ENCODE measurements at regions not wholly inside any gene's neighbourhood (a gene's known extent, or its start where the extent isn't known, plus 50 kb on each side); places are given as distances from the start of the nearest gene placed in this dataset.

- Histone ChIP-seq H2AFZ (ENCODE audit: control insufficient read depth, low read depth, low read length) (no peak overlapping the region), H3K36me3 (ENCODE audit: control insufficient read depth in 2 of 2, insufficient read depth in 2 of 2, low read length in 1 of 2) (no peaks in the 10 kb centered on the region), H3K4me2 (ENCODE audit: control insufficient read depth, insufficient read depth) (no peak overlapping the region), H4K20me1 (ENCODE audit: control insufficient read depth, insufficient read depth) (no peaks in the 10 kb centered on the region), H3K9ac (ENCODE audit: control insufficient read depth, insufficient read depth, low read length) (no peak overlapping the region), H3K27me3 (replicated peaks in 1 of 2; ENCODE audit: control insufficient read depth in 2 of 2, insufficient read depth in 2 of 2, low read length in 1 of 2) (no peaks in the 10 kb centered on the region), H3K4me1 (ENCODE audit: control insufficient read depth, insufficient read depth, low read length) (no peaks in the 10 kb centered on the region), H3K79me2 (ENCODE audit: control insufficient read depth, insufficient read depth, low read length) (no peaks in the 10 kb centered on the region), H3K27ac (ENCODE audit: control insufficient read depth, insufficient read depth) (no peak overlapping the region), H3K9me3 (replicated peaks; ENCODE audit: control insufficient read depth, insufficient read depth, low read length) (no peaks in the 10 kb centered on the region), H3K4me3 (no peak overlapping the region)
- intact Hi-C loops (cut with micrococcal nuclease; ENCODE audit: unreplicated experiment): no loop called here
- DNase-seq (ENCODE audit: low read depth, low spot score): no peak
- ChIA-PET CTCF (interaction anchor here (0.9 to 1.6 kb wide), 3 partner anchors 10 to 25 kb away, joined by 3 read pairs; no protein-coding TSS in a partner anchor), RAD21 (ENCODE audit: unreplicated experiment) (interaction anchor here (1.1 kb wide), 1 partner anchor 13 kb away, joined by 3 read pairs; no protein-coding TSS in a partner anchor), POLR2A (no interaction called here), SMC1A (ENCODE audit: uncharacterized antibody, unreplicated experiment) (no interaction called here)
- TF ChIP-seq SPI1 (IDR thresholded peaks at IDR 0.05; ENCODE audit: borderline replicate concordance, insufficient read depth, low read depth, low read length) (0 out of 2 replicates have a peak, but pooled peaks have one; percentile 40), KDM1A (IDR thresholded peaks at IDR 0.05; ENCODE audit: borderline replicate concordance) (no peak), STAT3 (IDR thresholded peaks at IDR 0.05; ENCODE audit: low read depth, low read length) (no peak), TCF3 (IDR thresholded peaks at IDR 0.05; ENCODE audit: borderline replicate concordance, insufficient read depth, low read depth, low read length) (no peak), RAD51 (IDR thresholded peaks at IDR 0.05) (peak; percentile 48; the same call in 1 of the 2 replicates)
- no peak for ATAC-seq
- in situ Hi-C loops (cut with MboI): no loop called here
- BruUV-seq (replicated peaks): no TSS peak
- 11% methylated on average over 5 of the region's 5 CpGs for WGBS (ENCODE audit: insufficient coverage, insufficient replicate concordance, low lambda C conversion rate, missing lambda C conversion rate)
- peak; percentile 27 for FAIRE-seq
These were observed 449.9 kb downstream of the LRATD1 start for GRCh38 chr2:15082105-15083058.

GRCh38 chr2:15084826-15085489, 452.4 kb downstream of the LRATD1 start:
- 61% methylated on average over 28 of the region's 33 CpGs for WGBS (ENCODE audit: insufficient coverage, insufficient replicate concordance, low lambda C conversion rate, missing lambda C conversion rate)

More at GRCh38 chr2:15084826-15085489, 452.4 kb downstream of the LRATD1 start:
- no peaks in the 10 kb centered on the region for H3K4me1 ChIP-seq (ENCODE audit: control insufficient read depth, insufficient read depth, low read length)
- TF ChIP-seq NR2F1 (conservative IDR thresholded peaks at IDR 0.05) (no peak), BMI1 (IDR thresholded peaks at IDR 0.05; ENCODE audit: borderline replicate concordance) (no peak), ZBTB4 (CRISPR knock-in tag; IDR thresholded peaks at IDR 0.05) (no peak), SIN3A (IDR thresholded peaks at IDR 0.05; ENCODE audit: low read depth, low read length) (no peak), BRCA1 (IDR thresholded peaks at IDR 0.05; ENCODE audit: low read depth, low read length) (no peak)
- H3K27me3 ChIP-seq (replicated peaks in 1 of 2; ENCODE audit: control insufficient read depth in 2 of 2, insufficient read depth in 2 of 2, low read length in 1 of 2): no peaks in the 10 kb centered on the region
- no peaks in the 10 kb centered on the region for H3K36me3 ChIP-seq (ENCODE audit: control insufficient read depth in 2 of 2, insufficient read depth in 2 of 2, low read length in 1 of 2)
- ChIA-PET SMC1A (ENCODE audit: uncharacterized antibody, unreplicated experiment) (no interaction called here), CTCF (no interaction called here), RAD21 (ENCODE audit: unreplicated experiment) (no interaction called here), POLR2A (no interaction called here)
- H4K20me1 ChIP-seq (ENCODE audit: control insufficient read depth, insufficient read depth): no peaks in the 10 kb centered on the region
- in situ Hi-C loops (cut with MboI) (no loop called here), intact Hi-C loops (cut with micrococcal nuclease; ENCODE audit: unreplicated experiment) (no loop called here)
- no TSS peak for BruUV-seq (replicated peaks)
- DNase-seq (ENCODE audit: low read depth, low spot score) (no peak), FAIRE-seq (no peak), ATAC-seq (no peak)
- H3K9ac ChIP-seq (ENCODE audit: control insufficient read depth, insufficient read depth, low read length): no peak overlapping the region
- H3K9me3 ChIP-seq (replicated peaks; ENCODE audit: control insufficient read depth, insufficient read depth, low read length): no peaks in the 10 kb centered on the region
- no peak overlapping the region for H3K27ac ChIP-seq (ENCODE audit: control insufficient read depth, insufficient read depth)
- H3K4me2 ChIP-seq (ENCODE audit: control insufficient read depth, insufficient read depth): no peak overlapping the region
- no peak overlapping the region for H3K4me3 ChIP-seq
- no peaks in the 10 kb centered on the region for H3K79me2 ChIP-seq (ENCODE audit: control insufficient read depth, insufficient read depth, low read length)
- H2AFZ ChIP-seq (ENCODE audit: control insufficient read depth, low read depth, low read length): no peak overlapping the region

Measured in GM12878 (cell line).